Right lobe of liver (tissue), 6 donors: ENCODE measurements at regions not wholly inside any gene's neighbourhood (a gene's known extent, or its start where the extent isn't known, plus 50 kb on each side); places are given as distances from the start of the nearest gene placed in this dataset.

Experiments
- ATAC-seq, 4 donors: fragments of 200-7000 bp; cut with Tn5 transposase; one replicate each; pipeline ENCODE4 v1.9.1; 2020; ENCODE audit warnings: mild to moderate bottlenecking in 4 of 4, moderate library complexity in 4 of 4
- DNase-seq, 3 donors: peaks; one replicate each; pipeline ENCODE4 v3.0.0-alpha.2; 2020
- H3K27ac ChIP-seq, 3 donors: fragments of 200-600 bp; one replicate each; pipeline ENCODE4 v1.8.0; 2022
- H3K27me3 ChIP-seq, 2 donors: fragments of 200-600 bp; one replicate each; pipeline ENCODE4 v1.8.0; 2022
- H3K36me3 ChIP-seq, 4 donors: fragments of 200-600 bp; sonication (generic) in 1 of 4; one replicate each; pipeline versions ENCODE4 v1.5.1 to v1.8.0; 2017 to 2022; ENCODE audit warnings: control low read depth in 1 of 4
- H3K4me1 ChIP-seq, 4 donors: fragments of 200-600 bp; sonication (generic) in 1 of 4; one replicate each; pipeline versions ENCODE4 v1.5.1 to v1.8.0; 2017 to 2022; ENCODE audit warnings: control low read depth in 1 of 4
- H3K4me3 ChIP-seq, 3 donors: fragments of 200-600 bp; one replicate each; pipeline ENCODE4 v1.8.0; 2022
- H3K9me3 ChIP-seq, 4 donors: fragments of 200-600 bp; sonication (generic) in 1 of 4; one replicate each; pipeline versions ENCODE4 v1.5.1 to v1.8.0; 2017 to 2022; ENCODE audit warnings: control low read depth in 1 of 4
- CTCF ChIP-seq, 4 donors: fragments of 200-600 bp in 3 of 4; fragments of 450-650 bp in 1 of 4; IDR thresholded peaks; one replicate each; pipeline versions ENCODE4 v1.5.1 to v1.8.0; 2016 to 2022; ENCODE audit warnings: antibody characterized with exemption in 4 of 4, mild to moderate bottlenecking in 2 of 4
- POLR2A ChIP-seq: fragments of 450-650 bp; IDR thresholded peaks from one replicate; pipeline ENCODE4 v1.6.1; 2017; ENCODE audit warnings: antibody characterized with exemption, mild to moderate bottlenecking
- WGBS: methylation state at CpG from one replicate; pipeline ENCODE4 v1.1.6; 2018; ENCODE audit warnings: low coverage, low lambda C conversion rate; ENCODE audit not compliant: insufficient coverage; ENCODE audit errors: missing lambda C conversion rate; 5-methylcytosine and 5-hydroxymethylcytosine counted together
- intact Hi-C, 2 donors: fragments of 100-400 bp; cut with DNase I; formaldehyde crosslinking; loops; one replicate each; pipeline versions ENCODE4 v1.11.2 to v1.14.1; 2022
- donor health status: DM: no; HTN: yes; CAD: no.
- donor health status: DM: no; HTN: no; CAD: no.
- donor health status: DM: no; HTN: no; CAD: no.
- donor health status: DM: no; HTN: yes; CAD: no.
- donor health status: DM: no; HTN: yes; CAD: no.

DNA sequence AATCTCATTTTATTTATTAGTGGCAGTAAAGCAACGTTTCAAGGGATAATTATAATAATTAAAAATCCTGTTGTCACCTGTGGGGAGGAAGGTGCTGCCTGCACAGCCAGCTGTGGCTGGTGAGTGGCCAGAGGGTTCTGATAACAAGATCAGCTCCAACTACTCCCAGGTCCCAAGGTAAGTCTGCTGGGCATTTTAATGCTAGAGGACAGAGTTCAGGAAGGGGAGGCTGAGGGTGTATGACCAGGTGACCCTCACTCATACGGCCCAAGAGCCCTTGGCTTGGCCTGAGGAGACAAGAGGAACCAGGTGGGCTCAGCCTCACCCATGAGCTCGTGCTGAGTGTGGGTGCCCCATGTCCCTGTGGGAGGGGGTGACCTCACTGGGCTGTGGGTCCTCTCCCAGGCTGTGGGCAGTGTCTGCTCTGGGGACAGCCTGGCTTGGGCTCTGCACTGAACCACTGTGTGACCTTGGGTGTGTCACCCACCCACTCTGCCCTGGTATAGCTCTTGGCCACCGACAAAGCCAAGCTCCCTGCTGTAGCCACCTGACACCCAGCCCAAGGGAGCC lies 223.8 kb downstream of the PTPRU start:
- WGBS = 16% methylated on average over 1 of the region's 4 CpGs
- intact Hi-C loops = no loop called here
- Histone ChIP-seq H3K4me1 (no peaks in the 10 kb centered on the region), H3K27ac (no peak overlapping the region), H3K36me3 (no peaks in the 10 kb centered on the region), H3K9me3 (no peaks in the 10 kb centered on the region), H3K4me3 (no peak overlapping the region), H3K27me3 (no peaks in the 10 kb centered on the region)
- TF ChIP-seq CTCF (IDR thresholded peaks at IDR 0.05) (no peak), POLR2A (no peak)
- ATAC-seq (peak in 1 of 4 donors; percentile 18), DNase-seq (peak in 1 of 3 donors; percentile 23)

- WGBS = 71% methylated on average over 5 of the region's 6 CpGs
- TF ChIP-seq POLR2A = no peak
- TF ChIP-seq CTCF (IDR thresholded peaks at IDR 0.05) = no peak
- ATAC-seq (no peak), DNase-seq (peak in 1 of 3 donors; percentile 23)
- no peaks in the 10 kb centered on the region for H3K36me3 ChIP-seq
- H3K9me3 ChIP-seq = no peaks in the 10 kb centered on the region
- intact Hi-C loops = no loop called here
- no peak overlapping the region for H3K4me3 ChIP-seq
- no peak overlapping the region for H3K27ac ChIP-seq
- no peaks in the 10 kb centered on the region for H3K27me3 ChIP-seq
- H3K4me1 ChIP-seq = no peaks in the 10 kb centered on the region
These were observed 223.3 kb downstream of the PTPRU start for GRCh38 chr1:29459620-29459945.

DNA sequence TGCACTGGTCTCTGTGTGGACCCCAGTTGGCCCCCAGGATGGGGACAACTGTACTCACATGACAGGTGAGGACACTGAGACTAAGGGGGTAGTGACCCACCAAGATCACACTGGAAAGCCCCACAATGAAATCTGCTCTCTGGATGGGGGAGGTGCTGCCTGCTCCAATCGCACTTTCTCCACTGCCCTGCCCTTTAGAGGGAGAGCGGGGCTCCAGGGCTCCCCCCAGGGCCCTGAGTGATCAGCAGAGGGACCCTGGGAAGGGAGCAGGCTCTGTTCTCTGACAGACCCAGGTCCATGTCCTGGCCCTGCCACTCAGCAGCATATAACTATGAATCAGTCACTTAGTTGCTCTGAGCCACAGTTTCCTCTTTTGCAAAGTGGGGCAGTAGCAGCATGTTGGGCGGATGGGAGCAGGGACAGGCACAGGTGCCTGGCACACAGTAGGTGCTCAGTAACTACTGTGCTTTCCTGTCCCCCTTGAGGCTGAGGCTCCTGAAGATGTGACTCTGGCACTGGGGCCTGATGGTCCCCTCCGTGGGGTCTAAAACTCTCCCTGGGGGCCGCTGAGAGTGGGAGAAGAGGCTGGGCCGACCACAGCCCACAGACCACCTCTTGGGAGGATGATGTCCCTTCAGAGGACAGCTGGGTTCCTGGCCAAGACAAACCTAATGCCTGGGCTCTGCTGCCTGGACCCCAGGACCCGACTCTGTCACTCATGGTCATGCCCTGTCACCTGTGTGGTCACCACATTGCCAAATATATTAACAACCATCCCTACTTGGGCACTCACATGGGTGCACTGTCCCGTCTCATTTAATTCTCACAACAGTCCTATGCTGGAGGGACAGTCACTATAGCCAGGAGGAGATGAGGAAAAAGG lies 222.7 kb downstream of the PTPRU start:
- ATAC-seq = no peak
- Histone ChIP-seq H3K4me1 (no peaks in the 10 kb centered on the region), H3K36me3 (no peaks in the 10 kb centered on the region)

More for the DNA sequence above, 222.7 kb downstream of the PTPRU start:
- intact Hi-C loops = no loop called here
- Histone ChIP-seq H3K27ac (no peak overlapping the region), H3K4me3 (no peak overlapping the region), H3K27me3 (no peaks in the 10 kb centered on the region), H3K9me3 (no peaks in the 10 kb centered on the region)
- 62% methylated on average over 4 of the region's 8 CpGs for WGBS
- peak in 1 of 3 donors; percentile 19 for DNase-seq
- TF ChIP-seq CTCF (IDR thresholded peaks at IDR 0.05) (no peak), POLR2A (no peak)
